ENCODE measurements at regions not wholly inside any gene's neighbourhood (a gene's known extent, or its start where the extent isn't known, plus 50 kb on each side); places are given as distances from the start of the nearest gene placed in this dataset.

GRCh38 chr14:40296821-40297220 is 864.6 kb upstream of the FBXO33 start:
- Mint-ChIP-seq H3K4me3 (no peak overlapping the region), H3K27me3 (ENCODE audit: low read depth) (no peaks in the 10 kb centered on the region)

More at GRCh38 chr14:40296821-40297220, 864.6 kb upstream of the FBXO33 start:
- H3K4me1 Mint-ChIP-seq = no peaks in the 10 kb centered on the region
- peaks cover 4 to 7% of the 10 kb centered on the region in 2 experiments; a peak in 4 of 5 replicates for H3K9me3 Mint-ChIP-seq
- H3K9ac ChIP-seq (ENCODE audit: extremely low read depth, insufficient read length, low read length) = no peak overlapping the region
- no peak overlapping the region for H3T11ph ChIP-seq (ENCODE audit: low read length)
- H2BK5ac ChIP-seq (ENCODE audit: insufficient read length, low read length) = no peak overlapping the region
- no peak overlapping the region for H3K23ac ChIP-seq (ENCODE audit: insufficient read length, low read depth, low read length)
- H3K27ac ChIP-seq (ENCODE audit: insufficient read length, low read depth, low read length) = no peak overlapping the region
- H3K36me3 Mint-ChIP-seq (ENCODE audit: insufficient read depth in 1 of 3, low read depth in 3 of 3) = peaks cover 0 to 27% (median 4%) of the 10 kb centered on the region in 3 experiments; a peak in 4 of 7 replicates
- TF ChIP-seq, protein P1, sequence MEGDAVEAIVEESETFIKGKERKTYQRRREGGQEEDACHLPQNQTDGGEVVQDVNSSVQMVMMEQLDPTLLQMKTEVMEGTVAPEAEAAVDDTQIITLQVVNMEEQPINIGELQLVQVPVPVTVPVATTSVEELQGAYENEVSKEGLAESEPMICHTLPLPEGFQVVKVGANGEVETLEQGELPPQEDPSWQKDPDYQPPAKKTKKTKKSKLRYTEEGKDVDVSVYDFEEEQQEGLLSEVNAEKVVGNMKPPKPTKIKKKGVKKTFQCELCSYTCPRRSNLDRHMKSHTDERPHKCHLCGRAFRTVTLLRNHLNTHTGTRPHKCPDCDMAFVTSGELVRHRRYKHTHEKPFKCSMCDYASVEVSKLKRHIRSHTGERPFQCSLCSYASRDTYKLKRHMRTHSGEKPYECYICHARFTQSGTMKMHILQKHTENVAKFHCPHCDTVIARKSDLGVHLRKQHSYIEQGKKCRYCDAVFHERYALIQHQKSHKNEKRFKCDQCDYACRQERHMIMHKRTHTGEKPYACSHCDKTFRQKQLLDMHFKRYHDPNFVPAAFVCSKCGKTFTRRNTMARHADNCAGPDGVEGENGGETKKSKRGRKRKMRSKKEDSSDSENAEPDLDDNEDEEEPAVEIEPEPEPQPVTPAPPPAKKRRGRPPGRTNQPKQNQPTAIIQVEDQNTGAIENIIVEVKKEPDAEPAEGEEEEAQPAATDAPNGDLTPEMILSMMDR (conservative IDR thresholded peaks at IDR 0.05) = no peak
- H2BK120ac ChIP-seq (ENCODE audit: low read depth, low read length, poor library complexity, severe bottlenecking) = no peak overlapping the region
- no peak overlapping the region for H4K91ac ChIP-seq (ENCODE audit: insufficient read length, low read depth, low read length)
- no peak overlapping the region for H3K18ac ChIP-seq (ENCODE audit: insufficient read length, low read depth, low read length)
- H3K79me2 ChIP-seq (ENCODE audit: insufficient read depth, low read length) = no peaks in the 10 kb centered on the region
- H3K56ac ChIP-seq (ENCODE audit: insufficient read length, low read depth, low read length) = no peak overlapping the region
- H3K27me3 ChIP-seq (ENCODE audit: insufficient read depth, low read length) = no peaks in the 10 kb centered on the region
- no peak for DNase-seq
- H2BK20ac ChIP-seq (ENCODE audit: low read depth, low read length, poor library complexity, severe bottlenecking) = no peak overlapping the region
- no peak overlapping the region for H3K14ac ChIP-seq (ENCODE audit: insufficient read depth, low read length)
- no peak overlapping the region for H2AK5ac ChIP-seq (ENCODE audit: insufficient read length, low read length)
- no peaks in the 10 kb centered on the region for H3K9me3 ChIP-seq (ENCODE audit: control insufficient read depth, low read depth, low read length)
- H3K23me2 ChIP-seq (ENCODE audit: insufficient read length, low read depth, low read length, poor library complexity, severe bottlenecking) = no peaks in the 10 kb centered on the region
- no peak overlapping the region for H4K8ac ChIP-seq (replicated peaks; ENCODE audit: insufficient read length, low read depth, low read length)
- H3K4ac ChIP-seq (ENCODE audit: low read depth, low read length) = no peak overlapping the region
- no peak overlapping the region for H3K4me2 ChIP-seq (ENCODE audit: insufficient read depth, insufficient read length, low read length)
- H2AFZ ChIP-seq (ENCODE audit: low read length) = no peak overlapping the region
- H2BK15ac ChIP-seq (ENCODE audit: low read depth, low read length) = no peak overlapping the region
- H3K79me1 ChIP-seq (ENCODE audit: insufficient read depth, low read depth, low read length, poor library complexity, severe bottlenecking) = no peaks in the 10 kb centered on the region
- no peak overlapping the region for H3K27ac Mint-ChIP-seq
- H2BK12ac ChIP-seq (ENCODE audit: insufficient read length, low read depth, low read length) = no peak overlapping the region
- H4K5ac ChIP-seq (ENCODE audit: insufficient read length, low read depth, low read length) = no peak overlapping the region
- H4K20me1 ChIP-seq (ENCODE audit: control insufficient read depth, insufficient read depth, insufficient read length) = no peaks in the 10 kb centered on the region
- H3K4me1 ChIP-seq (ENCODE audit: insufficient read depth, low read length) = no peaks in the 10 kb centered on the region
